HEK293 (cell line): ENCODE measurements at regions not wholly inside any gene's neighbourhood (a gene's known extent, or its start where the extent isn't known, plus 50 kb on each side); places are given as distances from the start of the nearest gene placed in this dataset.

Experiments
- CTCF ChIA-PET: fragments of 350-600 bp; formaldehyde crosslinking; extraction: SDS; loops from one replicate; lab custom pipeline; 2021; ENCODE audit warnings: antibody characterized with exemption; lab: Yijun Ruan, JAX
- POLR2A ChIA-PET: fragments of 300-600 bp; formaldehyde crosslinking; extraction: SDS; loops from one replicate; lab custom pipeline; 2020; ENCODE audit warnings: antibody characterized with exemption, inconsistent platforms; lab: Yijun Ruan, JAX
- H3K27ac ChIP-seq: fragments of 200-500 bp; sonication (Bioruptor generic); 2 replicates; pipeline ENCODE4 v1.5.1; 2014; ENCODE audit warnings: low read depth, low read length, control low read depth, inconsistent platforms; ENCODE audit errors: extremely low read depth
- H3K36me3 ChIP-seq, 2 experiments: fragments of 200-500 bp in 1 of 2; sonication (Bioruptor generic) in 1 of 2; 1 replicate in 1 of 2; 2 replicates in 1 of 2; pipeline ENCODE4 v1.5.1; 2014 to 2017; ENCODE audit warnings: inconsistent platforms in 2 of 2, low read length in 2 of 2; ENCODE audit not compliant: control insufficient read depth in 2 of 2, insufficient read depth in 1 of 2
- H3K4me1 ChIP-seq: fragments of 200-500 bp; sonication (Bioruptor generic); 2 replicates; pipeline ENCODE4 v1.5.1; 2014; ENCODE audit warnings: mild to moderate bottlenecking, low read length, inconsistent platforms; ENCODE audit not compliant: control insufficient read depth, insufficient read depth
- H3K4me3 ChIP-seq: 2 replicates; pipeline ENCODE4 v1.5.1; 2011; ENCODE audit warnings: low read depth, mild to moderate bottlenecking, control low read depth, low read length, moderate library complexity
- H3K9me3 ChIP-seq: fragments of 200-500 bp; sonication (Bioruptor generic); 2 replicates; pipeline ENCODE4 v1.5.1; 2014; ENCODE audit warnings: low read depth, low read length, inconsistent platforms; ENCODE audit not compliant: control insufficient read depth, insufficient read depth
- BCL11B ChIP-seq: fragments of 450-650 bp; formaldehyde crosslinking; IDR thresholded peaks from 2 replicates; pipeline ENCODE4 v1.5.1; 2016; ENCODE audit warnings: low read depth, missing biosample characterization, missing genetic modification characterization
- GLI2 ChIP-seq: fragments of 450-650 bp; formaldehyde crosslinking; IDR thresholded peaks from 2 replicates; pipeline ENCODE4; 2017; ENCODE audit warnings: missing biosample characterization, missing genetic modification characterization, low read depth, borderline replicate concordance
- GLIS2 ChIP-seq: fragments of 450-650 bp; formaldehyde crosslinking; IDR thresholded peaks from 2 replicates; pipeline ENCODE4 v1.5.1; 2016; ENCODE audit warnings: missing biosample characterization, missing genetic modification characterization
- SCRT2 ChIP-seq: fragments of 450-650 bp; formaldehyde crosslinking; IDR thresholded peaks from 2 replicates; pipeline ENCODE4 v1.5.1; 2016; ENCODE audit warnings: missing biosample characterization, missing genetic modification characterization
- ZBTB1 ChIP-seq: fragments of 450-650 bp; formaldehyde crosslinking; IDR thresholded peaks from 2 replicates; pipeline ENCODE4 v1.5.1; 2016; ENCODE audit warnings: missing biosample characterization, missing genetic modification characterization
- ZBTB10 ChIP-seq: fragments of 450-650 bp; formaldehyde crosslinking; IDR thresholded peaks from 2 replicates; pipeline ENCODE4 v1.5.1; 2016; ENCODE audit warnings: missing biosample characterization, missing genetic modification characterization
- ZBTB26 ChIP-seq: fragments of 450-650 bp; formaldehyde crosslinking; optimal IDR thresholded peaks from 2 replicates; pipeline ENCODE3; 2016; ENCODE audit warnings: missing biosample characterization, mild to moderate bottlenecking, missing genetic modification characterization
- ZBTB6 ChIP-seq: fragments of 450-650 bp; formaldehyde crosslinking; IDR thresholded peaks from 2 replicates; pipeline ENCODE4 v1.5.1; 2017; ENCODE audit warnings: missing biosample characterization, missing genetic modification characterization
- ZEB2 ChIP-seq: fragments of 450-650 bp; formaldehyde crosslinking; IDR thresholded peaks from 2 replicates; pipeline ENCODE4 v1.5.1; 2016; ENCODE audit warnings: missing biosample characterization, missing genetic modification characterization
- ZNF16 ChIP-seq: fragments of 450-650 bp; formaldehyde crosslinking; IDR thresholded peaks from 2 replicates; pipeline ENCODE4 v1.5.1; 2016; ENCODE audit warnings: low read depth, missing biosample characterization, missing genetic modification characterization
- ZNF214 ChIP-seq: fragments of 450-650 bp; formaldehyde crosslinking; IDR thresholded peaks from 2 replicates; pipeline ENCODE4 v1.5.1; 2017; ENCODE audit warnings: missing biosample characterization, mild to moderate bottlenecking, missing genetic modification characterization, borderline replicate concordance
- ZNF221 ChIP-seq: fragments of 450-650 bp; formaldehyde crosslinking; IDR thresholded peaks from 2 replicates; pipeline ENCODE4 v1.5.1; 2017; ENCODE audit warnings: missing biosample characterization, missing genetic modification characterization, borderline replicate concordance
- ZNF24 ChIP-seq: fragments of 450-650 bp; formaldehyde crosslinking; IDR thresholded peaks from 2 replicates; pipeline ENCODE4 v1.5.1; 2016; ENCODE audit warnings: missing biosample characterization, missing genetic modification characterization
- ZNF274 ChIP-seq, 2 experiments: fragments of 200-500 bp in 1 of 2; fragments of 450-650 bp in 1 of 2; sonication (Bioruptor generic) in 1 of 2; formaldehyde crosslinking in 1 of 2; IDR thresholded peaks; 2 replicates each; pipeline versions ENCODE4 v1.5.1 to v1.6.1; 2014 to 2016; ENCODE audit warnings: borderline replicate concordance in 1 of 2, inconsistent platforms in 1 of 2, low read length in 1 of 2, missing biosample characterization in 1 of 2, missing genetic modification characterization in 1 of 2
- ZNF350 ChIP-seq: fragments of 450-650 bp; formaldehyde crosslinking; IDR thresholded peaks from 2 replicates; pipeline ENCODE4 v1.5.0; 2017; ENCODE audit warnings: missing biosample characterization, mild to moderate bottlenecking, missing genetic modification characterization
- ZNF404 ChIP-seq: fragments of 450-650 bp; formaldehyde crosslinking; IDR thresholded peaks from 2 replicates; pipeline ENCODE4 v1.5.1; 2017; ENCODE audit warnings: missing biosample characterization, missing genetic modification characterization
- ZNF423 ChIP-seq: fragments of 450-650 bp; formaldehyde crosslinking; IDR thresholded peaks from 2 replicates; pipeline ENCODE4 v1.5.1; 2016; ENCODE audit warnings: missing biosample characterization, missing genetic modification characterization
- ZNF426 ChIP-seq: fragments of 450-650 bp; formaldehyde crosslinking; IDR thresholded peaks from 2 replicates; pipeline ENCODE4 v1.5.1; 2017; ENCODE audit warnings: missing biosample characterization, missing genetic modification characterization, mild to moderate bottlenecking, inconsistent platforms, moderate library complexity
- ZNF529 ChIP-seq: fragments of 450-650 bp; formaldehyde crosslinking; IDR thresholded peaks from 2 replicates; pipeline ENCODE4 v1.5.1; 2017; ENCODE audit warnings: missing genetic modification characterization, missing biosample characterization; ENCODE audit not compliant: insufficient replicate concordance
- ZNF664 ChIP-seq: fragments of 450-650 bp; formaldehyde crosslinking; IDR thresholded peaks from 2 replicates; pipeline ENCODE4 v1.5.1; 2016; ENCODE audit warnings: missing biosample characterization, missing genetic modification characterization
- ZSCAN23 ChIP-seq: fragments of 450-650 bp; formaldehyde crosslinking; IDR thresholded peaks from 2 replicates; pipeline ENCODE4 v1.5.1; 2016; ENCODE audit warnings: missing biosample characterization, missing genetic modification characterization
- TF ChIP-seq, protein P1 (sequence below): fragments of 450-650 bp; formaldehyde crosslinking; IDR thresholded peaks from 2 replicates; pipeline ENCODE4 v1.5.1; 2016; ENCODE audit warnings: missing biosample characterization, missing genetic modification characterization
- TF ChIP-seq, protein P2 (sequence below): fragments of 450-650 bp; formaldehyde crosslinking; IDR thresholded peaks from 2 replicates; pipeline ENCODE4 v1.5.1; 2016; ENCODE audit warnings: missing biosample characterization, missing genetic modification characterization

GRCh38 chr5:27700526-27700925 is 662.1 kb upstream of the CDH9 start:
- Histone ChIP-seq H3K9me3 (no peaks in the 10 kb centered on the region), H3K27ac (no peak overlapping the region), H3K36me3 (no peaks in the 10 kb centered on the region), H3K4me1 (no peaks in the 10 kb centered on the region), H3K4me3 (no peak overlapping the region)
- ChIA-PET POLR2A (no interaction called here), CTCF (no interaction called here)
- TF ChIP-seq ZNF16 (no peak), ZBTB10 (tag by site-specific recombination) (no peak), ZBTB26 (tag by site-specific recombination) (no peak), ZEB2 (tag by site-specific recombination) (no peak), GLIS2 (tag by site-specific recombination) (no peak), ZNF221 (tag by site-specific recombination) (no peak), ZNF274 (IDR thresholded peaks at IDR 0.05; ENCODE audit: low read length) (no peak), ZNF274 (tag by site-specific recombination; IDR thresholded peaks at IDR 0.05; ENCODE audit: borderline replicate concordance) (no peak)
- TF ChIP-seq, protein P1, sequence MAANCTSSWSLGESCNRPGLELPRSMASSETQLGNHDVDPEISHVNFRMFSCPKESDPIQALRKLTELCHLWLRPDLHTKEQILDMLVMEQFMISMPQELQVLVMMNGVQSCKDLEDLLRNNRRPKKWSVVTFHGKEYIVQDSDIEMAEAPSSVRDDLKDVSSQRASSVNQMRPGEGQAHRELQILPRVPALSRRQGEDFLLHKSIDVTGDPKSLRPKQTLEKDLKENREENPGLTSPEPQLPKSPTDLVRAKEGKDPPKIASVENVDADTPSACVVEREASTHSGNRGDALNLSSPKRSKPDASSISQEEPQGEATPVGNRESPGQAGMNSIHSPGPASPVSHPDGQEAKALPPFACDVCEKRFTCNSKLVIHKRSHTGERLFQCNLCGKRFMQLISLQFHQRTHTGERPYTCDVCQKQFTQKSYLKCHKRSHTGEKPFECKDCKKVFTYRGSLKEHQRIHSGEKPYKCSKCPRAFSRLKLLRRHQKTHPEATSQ, result no peak

DNA sequence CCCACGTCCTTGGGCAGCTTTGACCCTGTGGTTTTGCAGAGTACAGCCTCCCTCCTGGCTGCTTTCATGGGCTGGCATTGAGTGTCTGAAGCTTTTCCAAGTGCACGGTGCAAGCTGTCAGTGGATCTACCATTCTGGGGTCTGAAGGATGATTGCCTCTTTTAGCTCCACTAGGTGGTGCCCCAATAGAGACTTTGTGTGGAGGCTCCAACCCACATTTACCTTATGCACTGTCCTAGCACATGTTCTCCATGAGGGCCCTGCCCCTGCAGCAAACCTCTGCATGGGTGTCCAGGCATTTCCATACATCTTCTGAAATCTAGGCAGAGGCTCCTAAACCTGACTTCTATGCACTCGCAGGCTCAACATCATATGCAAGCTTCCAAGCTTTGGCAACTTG is 644.2 kb upstream of the CDH9 start:
- no peaks in the 10 kb centered on the region for H3K4me1 ChIP-seq
- H3K36me3 ChIP-seq, result no peaks in the 10 kb centered on the region
- H3K4me3 ChIP-seq, result no peak overlapping the region
- no peak overlapping the region for H3K27ac ChIP-seq
- POLR2A ChIA-PET, result no interaction called here
- no peaks in the 10 kb centered on the region for H3K9me3 ChIP-seq
- CTCF ChIA-PET, result interaction anchor here (0.6 to 1.4 kb wide), 3 partner anchors 41 to 1087 kb away, joined by 3 to 6 read pairs (median 3); no protein-coding TSS in a partner anchor
- TF ChIP-seq ZNF529 (tag by site-specific recombination), result no peak
- no peak for TF ChIP-seq ZNF426
- TF ChIP-seq, protein P2, sequence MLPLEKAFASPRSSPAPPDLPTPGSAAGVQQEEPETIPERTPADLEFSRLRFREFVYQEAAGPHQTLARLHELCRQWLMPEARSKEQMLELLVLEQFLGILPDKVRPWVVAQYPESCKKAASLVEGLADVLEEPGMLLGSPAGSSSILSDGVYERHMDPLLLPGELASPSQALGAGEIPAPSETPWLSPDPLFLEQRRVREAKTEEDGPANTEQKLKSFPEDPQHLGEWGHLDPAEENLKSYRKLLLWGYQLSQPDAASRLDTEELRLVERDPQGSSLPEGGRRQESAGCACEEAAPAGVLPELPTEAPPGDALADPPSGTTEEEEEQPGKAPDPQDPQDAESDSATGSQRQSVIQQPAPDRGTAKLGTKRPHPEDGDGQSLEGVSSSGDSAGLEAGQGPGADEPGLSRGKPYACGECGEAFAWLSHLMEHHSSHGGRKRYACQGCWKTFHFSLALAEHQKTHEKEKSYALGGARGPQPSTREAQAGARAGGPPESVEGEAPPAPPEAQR (tag by site-specific recombination), result no peak
- TF ChIP-seq SCRT2 (tag by site-specific recombination), result no peak
- no peak for TF ChIP-seq ZNF24 (tag by site-specific recombination)
- no peak for TF ChIP-seq ZNF404 (tag by site-specific recombination)
- TF ChIP-seq GLIS2 (tag by site-specific recombination), result no peak
- TF ChIP-seq ZNF664, result no peak
- no peak for TF ChIP-seq ZSCAN23
- no peak for TF ChIP-seq ZBTB6 (tag by site-specific recombination)
- TF ChIP-seq BCL11B, result no peak
- no peak for TF ChIP-seq GLI2 (tag by site-specific recombination)
- TF ChIP-seq ZBTB1, result no peak
- no peak for TF ChIP-seq ZNF423 (tag by site-specific recombination)
- TF ChIP-seq ZNF350 (tag by site-specific recombination), result no peak
- no peak for TF ChIP-seq ZNF214 (tag by site-specific recombination)
